Iris pigment epithelial cell (primary cell): ENCODE measurements at regions not wholly inside any gene's neighbourhood (a gene's known extent, or its start where the extent isn't known, plus 50 kb on each side); places are given as distances from the start of the nearest gene placed in this dataset.
"Not testable (repeated sequence)": the region's sequence is repeated elsewhere in the genome, so short reads cannot be mapped to it uniquely, and the experiment has no call there.

Source experiments
- DNase-seq: peaks from one replicate; pipeline ENCODE4 v3.0.0-alpha.2; 2011; ENCODE audit warnings: low read depth

- DNase-seq = not testable (repeated sequence)
Measured at GRCh38 chr6:170213637-170214018, 77.2 kb downstream of the DLL1 start.

GRCh38 chr6:170212956-170213636 lies 77.8 kb downstream of the DLL1 start:
- DNase-seq = no peak

GRCh38 chr6:170212051-170212756 lies 78.7 kb downstream of the DLL1 start:
- DNase-seq = no peak

GRCh38 chr6:170211404-170212025 lies 79.4 kb downstream of the DLL1 start:
- no peak for DNase-seq

- no peak for DNase-seq
Measured at GRCh38 chr6:170210651-170211403, 80.1 kb downstream of the DLL1 start.

GRCh38 chr6:170210026-170210390 lies 80.9 kb downstream of the DLL1 start:
- no peak for DNase-seq

GRCh38 chr6:170209354-170210025 lies 81.4 kb downstream of the DLL1 start:
- no peak for DNase-seq

GRCh38 chr6:170208651-170209353 lies 82.1 kb downstream of the DLL1 start:
- no peak for DNase-seq

GRCh38 chr6:170208182-170208601 lies 82.7 kb downstream of the DLL1 start:
- no peak for DNase-seq

- DNase-seq = no peak
Measured at GRCh38 chr6:170207586-170208181, 83.2 kb downstream of the DLL1 start.

GRCh38 chr6:170206851-170207431 lies 83.9 kb downstream of the DLL1 start:
- no peak for DNase-seq

- DNase-seq = no peak
Measured at GRCh38 chr6:170206317-170206621, 84.6 kb downstream of the DLL1 start.

- no peak for DNase-seq
Measured at GRCh38 chr6:170205534-170206316, 85.2 kb downstream of the DLL1 start.

- DNase-seq = no peak
Measured at GRCh38 chr6:170205126-170205525, 85.8 kb downstream of the DLL1 start.

GRCh38 chr6:170203212-170203611 lies 87.7 kb downstream of the DLL1 start:
- no peak for DNase-seq

- no peak for DNase-seq
Measured at GRCh38 chr6:170202416-170203135, 88.3 kb downstream of the DLL1 start.

GRCh38 chr6:170201361-170201760 lies 89.5 kb downstream of the DLL1 start:
- no peak for DNase-seq

GRCh38 chr6:170200458-170200891 lies 90.4 kb downstream of the DLL1 start:
- DNase-seq = no peak

- no peak for DNase-seq
Measured at GRCh38 chr6:170199716-170200115, 91.2 kb downstream of the DLL1 start.
